Thyroid gland (tissue), 4 donors: ENCODE measurements at regions not wholly inside any gene's neighbourhood (a gene's known extent, or its start where the extent isn't known, plus 50 kb on each side); places are given as distances from the start of the nearest gene placed in this dataset.

Experiments used
- CTCF ChIP-seq, 6 experiments: fragments of 200-600 bp in 3 of 6; fragments of 450-650 bp in 3 of 6; sonication (generic) in 3 of 6; IDR thresholded peaks; one replicate each; pipeline ENCODE4 v1.5.1; 2016 to 2019; ENCODE audit warnings: antibody characterized with exemption in 6 of 6, mild to moderate bottlenecking in 2 of 6, inconsistent platforms in 1 of 6, moderate library complexity in 1 of 6
- POLR2A ChIP-seq, 2 donors: fragments of 450-650 bp; IDR thresholded peaks; one replicate each; pipeline ENCODE4 v1.6.1; 2017; ENCODE audit warnings: antibody characterized with exemption in 2 of 2, mild to moderate bottlenecking in 2 of 2, moderate library complexity in 1 of 2

GRCh38 chr20:48189181-48189580, 403.9 kb upstream of the SULF2 start:
- TF ChIP-seq POLR2A (IDR thresholded peaks at IDR 0.05) = no peak
- TF ChIP-seq CTCF (IDR thresholded peaks at IDR 0.05) = peak in 1 of 6 experiments; percentile 4
